ENCODE measurements at regions not wholly inside any gene's neighbourhood (a gene's known extent, or its start where the extent isn't known, plus 50 kb on each side); places are given as distances from the start of the nearest gene placed in this dataset.

DNA sequence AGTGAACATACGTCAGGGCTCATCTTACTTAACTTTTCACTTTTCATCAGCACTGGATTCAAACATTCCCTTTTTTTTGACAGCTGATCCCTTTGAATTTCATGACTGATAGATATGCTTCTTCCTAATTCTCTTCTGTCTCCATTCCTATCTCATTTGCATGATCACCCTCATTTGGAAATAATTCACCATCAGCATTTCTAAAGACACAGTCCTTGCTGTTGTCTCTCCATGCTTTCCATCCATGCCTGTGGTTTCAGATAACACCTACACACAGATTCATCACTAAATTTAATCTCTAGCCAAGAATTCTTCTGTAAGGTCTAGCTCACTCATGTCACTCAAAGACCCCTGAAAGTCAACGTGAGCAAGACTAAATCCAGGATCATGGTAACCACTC lies 228.4 kb upstream of the BTBD3 start:
- Histone ChIP-seq H3K4me3 (ENCODE audit: low read depth, low read length, poor library complexity, severe bottlenecking) (no peak overlapping the region), H4K20me1 (ENCODE audit: insufficient read depth, low read length) (no peaks in the 10 kb centered on the region), H3K27ac (ENCODE audit: low read depth, low read length, poor library complexity, severe bottlenecking) (no peak overlapping the region), H3K36me3 (ENCODE audit: insufficient read depth, low read length) (no peaks in the 10 kb centered on the region), H2AFZ (ENCODE audit: low read length) (no peak overlapping the region), H3K79me2 (ENCODE audit: insufficient read depth, low read depth, low read length) (no peaks in the 10 kb centered on the region), H3K9me3 (ENCODE audit: low read length) (no peaks in the 10 kb centered on the region), H3K4me2 (ENCODE audit: low read length) (no peak overlapping the region), H3K9me2 (ENCODE audit: insufficient read depth, low read length) (no peaks in the 10 kb centered on the region), H3K4me1 (ENCODE audit: insufficient read depth, low read length, poor library complexity, severe bottlenecking) (no peaks in the 10 kb centered on the region)
- ChIA-PET POLR2A (no interaction called here), CTCF (ENCODE audit: unreplicated experiment) (no interaction called here)
- no peak for DNase-seq (ENCODE audit: low spot score)
- intact Hi-C loops (cut with micrococcal nuclease; ENCODE audit: unreplicated experiment): no loop called here
- no TSS peak for BruUV-seq (replicated peaks)
- TF ChIP-seq, protein P1, sequence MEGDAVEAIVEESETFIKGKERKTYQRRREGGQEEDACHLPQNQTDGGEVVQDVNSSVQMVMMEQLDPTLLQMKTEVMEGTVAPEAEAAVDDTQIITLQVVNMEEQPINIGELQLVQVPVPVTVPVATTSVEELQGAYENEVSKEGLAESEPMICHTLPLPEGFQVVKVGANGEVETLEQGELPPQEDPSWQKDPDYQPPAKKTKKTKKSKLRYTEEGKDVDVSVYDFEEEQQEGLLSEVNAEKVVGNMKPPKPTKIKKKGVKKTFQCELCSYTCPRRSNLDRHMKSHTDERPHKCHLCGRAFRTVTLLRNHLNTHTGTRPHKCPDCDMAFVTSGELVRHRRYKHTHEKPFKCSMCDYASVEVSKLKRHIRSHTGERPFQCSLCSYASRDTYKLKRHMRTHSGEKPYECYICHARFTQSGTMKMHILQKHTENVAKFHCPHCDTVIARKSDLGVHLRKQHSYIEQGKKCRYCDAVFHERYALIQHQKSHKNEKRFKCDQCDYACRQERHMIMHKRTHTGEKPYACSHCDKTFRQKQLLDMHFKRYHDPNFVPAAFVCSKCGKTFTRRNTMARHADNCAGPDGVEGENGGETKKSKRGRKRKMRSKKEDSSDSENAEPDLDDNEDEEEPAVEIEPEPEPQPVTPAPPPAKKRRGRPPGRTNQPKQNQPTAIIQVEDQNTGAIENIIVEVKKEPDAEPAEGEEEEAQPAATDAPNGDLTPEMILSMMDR (conservative IDR thresholded peaks at IDR 0.05; ENCODE audit: low read length): no peak
- no peak for TF ChIP-seq EZH2phosphoT487 (IDR thresholded peaks at IDR 0.05; ENCODE audit: borderline replicate concordance, low read depth, low read length)

DNA sequence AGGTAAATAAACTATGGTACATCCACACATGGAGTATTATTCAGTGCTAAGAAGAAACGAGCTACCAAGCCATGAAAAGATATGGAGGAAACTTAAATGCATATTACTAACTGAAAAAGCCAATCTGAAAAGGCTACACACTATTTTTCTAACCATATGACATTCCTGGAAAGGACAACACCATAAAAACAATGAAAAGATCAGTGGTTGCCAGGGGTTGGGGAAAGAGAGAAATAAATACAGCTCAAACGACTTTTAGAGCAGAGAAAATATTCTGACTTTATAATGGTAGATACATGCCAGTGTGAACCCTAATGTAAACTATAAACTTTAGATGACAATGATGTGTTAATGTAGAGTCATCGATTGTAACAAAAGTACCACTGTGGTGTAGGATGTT lies 225.9 kb upstream of the BTBD3 start:
- Histone ChIP-seq H3K4me2 (ENCODE audit: low read length) (no peak overlapping the region), H2AFZ (ENCODE audit: low read length) (no peak overlapping the region), H4K20me1 (ENCODE audit: insufficient read depth, low read length) (no peaks in the 10 kb centered on the region), H3K9me3 (ENCODE audit: low read length) (no peaks in the 10 kb centered on the region), H3K36me3 (ENCODE audit: insufficient read depth, low read length) (no peaks in the 10 kb centered on the region), H3K9me2 (ENCODE audit: insufficient read depth, low read length) (no peaks in the 10 kb centered on the region), H3K79me2 (ENCODE audit: insufficient read depth, low read depth, low read length) (no peaks in the 10 kb centered on the region), H3K4me3 (ENCODE audit: low read depth, low read length, poor library complexity, severe bottlenecking) (no peak overlapping the region), H3K4me1 (ENCODE audit: insufficient read depth, low read length, poor library complexity, severe bottlenecking) (no peaks in the 10 kb centered on the region), H3K27ac (ENCODE audit: low read depth, low read length, poor library complexity, severe bottlenecking) (no peak overlapping the region)
- TF ChIP-seq EZH2phosphoT487 (IDR thresholded peaks at IDR 0.05; ENCODE audit: borderline replicate concordance, low read depth, low read length): no peak
- TF ChIP-seq, protein P1 (conservative IDR thresholded peaks at IDR 0.05; ENCODE audit: low read length): no peak
- no TSS peak for BruUV-seq (replicated peaks)
- CTCF ChIA-PET (ENCODE audit: unreplicated experiment): interaction anchor here (0.6 kb wide), 1 partner anchor 137 kb away, joined by 3 read pairs; no protein-coding TSS in a partner anchor
- DNase-seq (ENCODE audit: low spot score): no peak
- POLR2A ChIA-PET: interaction anchor here (1.3 kb wide), 1 partner anchor 30 kb away, joined by 3 read pairs; no protein-coding TSS in a partner anchor
- intact Hi-C loops (cut with micrococcal nuclease; ENCODE audit: unreplicated experiment): no loop called here

DNA sequence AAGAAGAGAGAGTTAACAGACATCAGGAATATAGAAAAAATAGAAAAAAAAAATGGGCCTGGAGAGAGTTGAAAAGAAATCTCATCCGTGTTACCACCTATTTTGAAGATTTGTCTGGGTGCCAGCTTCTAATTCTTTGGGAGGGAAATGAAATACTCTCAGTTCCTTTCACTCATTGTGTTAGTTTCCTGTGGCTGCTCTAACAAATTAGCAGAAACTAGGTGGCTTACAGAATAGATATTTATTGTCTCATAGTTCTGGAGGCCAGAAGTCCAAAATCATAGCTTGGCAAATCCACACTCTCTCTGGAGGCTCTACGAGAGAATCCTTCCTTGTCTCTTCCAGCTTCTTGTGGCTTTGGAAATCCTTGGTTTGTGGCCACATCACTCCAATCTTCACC lies 225.1 kb upstream of the BTBD3 start:
- DNase-seq (ENCODE audit: low spot score): no peak
- intact Hi-C loops (cut with micrococcal nuclease; ENCODE audit: unreplicated experiment): no loop called here
- Histone ChIP-seq H3K4me1 (ENCODE audit: insufficient read depth, low read length, poor library complexity, severe bottlenecking) (no peaks in the 10 kb centered on the region), H3K9me2 (ENCODE audit: insufficient read depth, low read length) (no peaks in the 10 kb centered on the region), H4K20me1 (ENCODE audit: insufficient read depth, low read length) (no peaks in the 10 kb centered on the region), H3K4me3 (ENCODE audit: low read depth, low read length, poor library complexity, severe bottlenecking) (no peak overlapping the region), H3K36me3 (ENCODE audit: insufficient read depth, low read length) (no peaks in the 10 kb centered on the region), H3K27ac (ENCODE audit: low read depth, low read length, poor library complexity, severe bottlenecking) (no peak overlapping the region), H3K79me2 (ENCODE audit: insufficient read depth, low read depth, low read length) (no peaks in the 10 kb centered on the region), H3K4me2 (ENCODE audit: low read length) (no peak overlapping the region), H2AFZ (ENCODE audit: low read length) (no peak overlapping the region), H3K9me3 (ENCODE audit: low read length) (no peaks in the 10 kb centered on the region)
- POLR2A ChIA-PET: interaction anchor here (1.3 kb wide), 1 partner anchor 29 kb away, joined by 3 read pairs; no protein-coding TSS in a partner anchor
- TF ChIP-seq, protein P1 (conservative IDR thresholded peaks at IDR 0.05; ENCODE audit: low read length): no peak
- no peak for TF ChIP-seq EZH2phosphoT487 (IDR thresholded peaks at IDR 0.05; ENCODE audit: borderline replicate concordance, low read depth, low read length)
- BruUV-seq (replicated peaks): no TSS peak
- CTCF ChIA-PET (ENCODE audit: unreplicated experiment): no interaction called here
